Keratinocyte (primary cell): ENCODE measurements at regions not wholly inside any gene's neighbourhood (a gene's known extent, or its start where the extent isn't known, plus 50 kb on each side); places are given as distances from the start of the nearest gene placed in this dataset.

ENCODE experiments used
- DNase-seq: peaks from one replicate; pipeline ENCODE4 v3.0.0-alpha.2; 2011; ENCODE audit warnings: low read depth, missing footprints, low spot score
- FAIRE-seq: peaks from 2 replicates; lab custom pipeline; 2011; peaks lifted over from hg19 to GRCh38; lab: Jason Lieb, UNC
- H2AFZ ChIP-seq: 2 replicates; pipeline ENCODE4 v1.6.0; 2012; ENCODE audit warnings: low read length, control low read depth, inconsistent platforms; ENCODE audit not compliant: control insufficient read depth
- H3K27ac ChIP-seq: 2 replicates; pipeline ENCODE4 v1.5.1; 2011; ENCODE audit warnings: low read length; ENCODE audit not compliant: control insufficient read depth, insufficient read depth
- H3K27me3 ChIP-seq: 3 replicates; pipeline ENCODE4 v1.6.0; 2011; ENCODE audit warnings: low read length; ENCODE audit not compliant: control insufficient read depth, insufficient read depth; ENCODE audit errors: extremely low read depth
- H3K36me3 ChIP-seq, 2 experiments: 2 replicates in 1 of 2; 3 replicates in 1 of 2; pipeline ENCODE4 v1.5.1; 2011; ENCODE audit warnings: low read length in 2 of 2, mild to moderate bottlenecking in 1 of 2; ENCODE audit not compliant: control insufficient read depth in 2 of 2, insufficient read depth in 2 of 2; ENCODE audit errors: extremely low read depth in 1 of 2
- H3K4me1 ChIP-seq: 3 replicates; pipeline ENCODE4 v1.5.1; 2011; ENCODE audit warnings: low read length; ENCODE audit not compliant: control insufficient read depth, insufficient read depth; ENCODE audit errors: extremely low read depth
- H3K4me2 ChIP-seq: 3 replicates; pipeline ENCODE4 v1.6.0; 2011; ENCODE audit warnings: low read depth, low read length; ENCODE audit not compliant: control insufficient read depth, insufficient read depth; ENCODE audit errors: extremely low read depth
- H3K4me3 ChIP-seq, 3 experiments: fragments of 200-600 bp in 1 of 3; sonication (generic) in 1 of 3; 2 replicates in 2 of 3; 3 replicates in 1 of 3; pipeline ENCODE4 v1.5.1; 2011 to 2016; ENCODE audit warnings: low read length in 3 of 3, mild to moderate bottlenecking in 3 of 3, control low read depth in 2 of 3, inconsistent platforms in 1 of 3, low read depth in 1 of 3, mixed read lengths in 1 of 3, mixed run types in 1 of 3, moderate library complexity in 1 of 3; ENCODE audit not compliant: control insufficient read depth in 2 of 3, insufficient read depth in 2 of 3; ENCODE audit errors: extremely low read depth in 1 of 3
- H3K79me2 ChIP-seq: 2 replicates; pipeline ENCODE4 v1.6.0; 2012; ENCODE audit warnings: low read length; ENCODE audit not compliant: control insufficient read depth, insufficient read depth
- H3K9ac ChIP-seq: 3 replicates; pipeline ENCODE4 v1.6.0; 2011; ENCODE audit warnings: low read length; ENCODE audit not compliant: control insufficient read depth, insufficient read depth; ENCODE audit errors: extremely low read depth
- H3K9me1 ChIP-seq: 3 replicates; pipeline ENCODE4 v1.6.0; 2011; ENCODE audit warnings: low read length; ENCODE audit not compliant: control insufficient read depth, insufficient read depth; ENCODE audit errors: extremely low read depth
- H3K9me3 ChIP-seq: 2 replicates; pipeline ENCODE4 v1.5.1; 2012; ENCODE audit warnings: low read depth, low read length; ENCODE audit not compliant: control insufficient read depth
- H4K20me1 ChIP-seq: 3 replicates; pipeline ENCODE4 v1.6.0; 2011; ENCODE audit warnings: low read length; ENCODE audit not compliant: control insufficient read depth, insufficient read depth; ENCODE audit errors: extremely low read depth
- CTCF ChIP-seq, 3 experiments: IDR thresholded peaks in 1 of 3; conservative IDR thresholded peaks in 1 of 3; optimal IDR thresholded peaks in 1 of 3; 2 replicates in 2 of 3; 3 replicates in 1 of 3; pipeline versions ENCODE3 to v1.5.1; 2011; ENCODE audit warnings: low read length in 3 of 3, mild to moderate bottlenecking in 3 of 3, moderate library complexity in 2 of 3, control low read depth in 1 of 3, inconsistent platforms in 1 of 3; ENCODE audit not compliant: insufficient read depth in 2 of 3; ENCODE audit errors: extremely low read depth in 1 of 3
- EZH2 ChIP-seq: IDR thresholded peaks from one replicate; pipeline ENCODE4 v1.6.1; 2012; ENCODE audit warnings: inconsistent platforms, mild to moderate bottlenecking, low read length, moderate library complexity
- dilution Hi-C: fragments of 300-500 bp; cut with MboI; formaldehyde crosslinking; loops from one replicate; pipeline ENCODE4 v1.7.0; 2020; ENCODE audit warnings: low sequenced_read_pairs; ENCODE audit not compliant: extremely low pct_ligation_motif_present

GRCh38 chr2:240358080-240358479, 77.4 kb upstream of the GPC1 start:
- Histone ChIP-seq H3K36me3 (no peaks in the 10 kb centered on the region), H3K27ac (no peak overlapping the region), H3K27me3 (peaks cover 10% of the 10 kb centered on the region), H3K79me2 (no peaks in the 10 kb centered on the region), H3K9me3 (peaks cover 9% of the 10 kb centered on the region), H3K9ac (no peak overlapping the region), H2AFZ (no peak overlapping the region), H3K4me2 (no peak overlapping the region), H3K4me3 (no peak overlapping the region), H3K4me1 (no peaks in the 10 kb centered on the region), H4K20me1 (no peaks in the 10 kb centered on the region), H3K9me1 (no peaks in the 10 kb centered on the region)
- dilution Hi-C loops = no loop called here
- TF ChIP-seq CTCF (optimal IDR thresholded peaks at IDR 0.05 in 1 of 3, IDR thresholded peaks at IDR 0.05 in 1 of 3, conservative IDR thresholded peaks at IDR 0.05 in 1 of 3; ENCODE audit: extremely low read depth in 1 of 3, insufficient read depth in 2 of 3, low read length in 3 of 3) (no peak), EZH2 (no peak)
- FAIRE-seq (no peak), DNase-seq (no peak)

- H3K4me1 ChIP-seq = no peaks in the 10 kb centered on the region
- no peak for TF ChIP-seq CTCF (optimal IDR thresholded peaks at IDR 0.05 in 1 of 3, IDR thresholded peaks at IDR 0.05 in 1 of 3, conservative IDR thresholded peaks at IDR 0.05 in 1 of 3; ENCODE audit: extremely low read depth in 1 of 3, insufficient read depth in 2 of 3, low read length in 3 of 3)
- no peak for TF ChIP-seq EZH2
- H3K9me1 ChIP-seq = no peaks in the 10 kb centered on the region
- H3K27ac ChIP-seq = no peak overlapping the region
- no peak overlapping the region for H3K4me2 ChIP-seq
- no peaks in the 10 kb centered on the region for H3K79me2 ChIP-seq
- dilution Hi-C loops = no loop called here
- DNase-seq (no peak), FAIRE-seq (no peak)
- no peaks in the 10 kb centered on the region for H4K20me1 ChIP-seq
- H3K9me3 ChIP-seq = peaks cover 9% of the 10 kb centered on the region
- H2AFZ ChIP-seq = no peak overlapping the region
- H3K9ac ChIP-seq = no peak overlapping the region
- H3K27me3 ChIP-seq = peaks cover 8% of the 10 kb centered on the region
- H3K36me3 ChIP-seq = no peaks in the 10 kb centered on the region
- H3K4me3 ChIP-seq = no peak overlapping the region
Measured at GRCh38 chr2:240358821-240359397, 76.6 kb upstream of the GPC1 start.
